ENCODE measurements at regions not wholly inside any gene's neighbourhood (a gene's known extent, or its start where the extent isn't known, plus 50 kb on each side); places are given as distances from the start of the nearest gene placed in this dataset.

- Mint-ChIP-seq H3K36me3 (ENCODE audit: low read depth) (no peaks in the 10 kb centered on the region), H3K27me3 (no peaks in the 10 kb centered on the region), H3K27ac (no peak overlapping the region), H3K4me1 (no peaks in the 10 kb centered on the region), H3K4me3 (no peak overlapping the region), H3K9me3 (peaks cover 24% of the 10 kb centered on the region)
- intact Hi-C loops (cut with micrococcal nuclease), result no loop called here
- DNase-seq, result no peak
These were observed 158.3 kb upstream of the PRKD1 start for GRCh38 chr14:30085943-30086342.

- intact Hi-C loops (cut with micrococcal nuclease), result no loop called here
- no peaks in the 10 kb centered on the region for H3K4me1 Mint-ChIP-seq
- H3K36me3 Mint-ChIP-seq (ENCODE audit: low read depth), result no peaks in the 10 kb centered on the region
- no peak for DNase-seq
- H3K4me3 Mint-ChIP-seq, result no peak overlapping the region
- no peak overlapping the region for H3K27ac Mint-ChIP-seq
- H3K9me3 Mint-ChIP-seq, result peaks cover 30% of the 10 kb centered on the region
- no peaks in the 10 kb centered on the region for H3K27me3 Mint-ChIP-seq
These were observed 161.0 kb upstream of the PRKD1 start for GRCh38 chr14:30088620-30089019.

GRCh38 chr14:30108975-30109700 is 181.5 kb upstream of the PRKD1 start:
- H3K4me1 Mint-ChIP-seq, result no peaks in the 10 kb centered on the region
- no peaks in the 10 kb centered on the region for H3K36me3 Mint-ChIP-seq (ENCODE audit: low read depth)
- peaks cover 4% of the 10 kb centered on the region for H3K9me3 Mint-ChIP-seq
- no peaks in the 10 kb centered on the region for H3K27me3 Mint-ChIP-seq
- DNase-seq, result no peak
- H3K4me3 Mint-ChIP-seq, result no peak overlapping the region
- intact Hi-C loops (cut with micrococcal nuclease), result no loop called here
- H3K27ac Mint-ChIP-seq, result no peak overlapping the region

- no peak for DNase-seq
- Mint-ChIP-seq H3K4me1 (no peaks in the 10 kb centered on the region), H3K27ac (no peak overlapping the region), H3K27me3 (no peaks in the 10 kb centered on the region), H3K9me3 (no peaks in the 10 kb centered on the region), H3K4me3 (no peak overlapping the region), H3K36me3 (ENCODE audit: low read depth) (no peaks in the 10 kb centered on the region)
- intact Hi-C loops (cut with micrococcal nuclease), result no loop called here
These were observed 186.4 kb upstream of the PRKD1 start for GRCh38 chr14:30114051-30114450.

GRCh38 chr14:30115756-30116155 is 188.1 kb upstream of the PRKD1 start:
- Mint-ChIP-seq H3K9me3 (no peaks in the 10 kb centered on the region), H3K4me1 (no peaks in the 10 kb centered on the region), H3K27ac (no peak overlapping the region), H3K36me3 (ENCODE audit: low read depth) (no peaks in the 10 kb centered on the region), H3K27me3 (no peaks in the 10 kb centered on the region), H3K4me3 (no peak overlapping the region)
- no peak for DNase-seq
- intact Hi-C loops (cut with micrococcal nuclease), result no loop called here

- Mint-ChIP-seq H3K27ac (no peak overlapping the region), H3K27me3 (no peaks in the 10 kb centered on the region), H3K9me3 (no peaks in the 10 kb centered on the region), H3K4me3 (no peak overlapping the region), H3K4me1 (no peaks in the 10 kb centered on the region), H3K36me3 (ENCODE audit: low read depth) (no peaks in the 10 kb centered on the region)
- DNase-seq, result no peak
- intact Hi-C loops (cut with micrococcal nuclease), result no loop called here
These were observed 191.5 kb upstream of the PRKD1 start for GRCh38 chr14:30118992-30119640.

- DNase-seq, result no peak
- no peaks in the 10 kb centered on the region for H3K36me3 Mint-ChIP-seq (ENCODE audit: low read depth)
- no peaks in the 10 kb centered on the region for H3K27me3 Mint-ChIP-seq
- H3K27ac Mint-ChIP-seq, result no peak overlapping the region
- peaks cover 4% of the 10 kb centered on the region for H3K9me3 Mint-ChIP-seq
- intact Hi-C loops (cut with micrococcal nuclease), result no loop called here
- no peaks in the 10 kb centered on the region for H3K4me1 Mint-ChIP-seq
- no peak overlapping the region for H3K4me3 Mint-ChIP-seq
These were observed 197.8 kb upstream of the PRKD1 start for GRCh38 chr14:30125322-30125979.

GRCh38 chr14:30129807-30130206 is 202.2 kb upstream of the PRKD1 start:
- Mint-ChIP-seq H3K4me3 (no peak overlapping the region), H3K4me1 (no peaks in the 10 kb centered on the region), H3K27me3 (no peaks in the 10 kb centered on the region), H3K9me3 (peaks cover 4% of the 10 kb centered on the region), H3K36me3 (ENCODE audit: low read depth) (no peaks in the 10 kb centered on the region), H3K27ac (no peak overlapping the region)
- no peak for DNase-seq
- intact Hi-C loops (cut with micrococcal nuclease), result no loop called here

- Mint-ChIP-seq H3K27me3 (no peaks in the 10 kb centered on the region), H3K9me3 (peaks cover 4% of the 10 kb centered on the region), H3K36me3 (ENCODE audit: low read depth) (no peaks in the 10 kb centered on the region), H3K4me3 (no peak overlapping the region), H3K4me1 (no peaks in the 10 kb centered on the region), H3K27ac (no peak overlapping the region)
- DNase-seq, result no peak
- intact Hi-C loops (cut with micrococcal nuclease), result no loop called here
These were observed 204.0 kb upstream of the PRKD1 start for GRCh38 chr14:30131581-30132097.

GRCh38 chr14:30132196-30132595 is 204.5 kb upstream of the PRKD1 start:
- Mint-ChIP-seq H3K4me1 (no peaks in the 10 kb centered on the region), H3K27ac (no peak overlapping the region), H3K4me3 (no peak overlapping the region), H3K36me3 (ENCODE audit: low read depth) (no peaks in the 10 kb centered on the region), H3K9me3 (peaks cover 4% of the 10 kb centered on the region), H3K27me3 (no peaks in the 10 kb centered on the region)
- DNase-seq, result no peak
- intact Hi-C loops (cut with micrococcal nuclease), result no loop called here

GRCh38 chr14:30134936-30135335 is 207.3 kb upstream of the PRKD1 start:
- no peak overlapping the region for H3K4me3 Mint-ChIP-seq
- DNase-seq, result no peak
- no peaks in the 10 kb centered on the region for H3K27me3 Mint-ChIP-seq
- no peaks in the 10 kb centered on the region for H3K9me3 Mint-ChIP-seq
- intact Hi-C loops (cut with micrococcal nuclease), result no loop called here
- H3K36me3 Mint-ChIP-seq (ENCODE audit: low read depth), result no peaks in the 10 kb centered on the region
- no peak overlapping the region for H3K27ac Mint-ChIP-seq
- H3K4me1 Mint-ChIP-seq, result no peaks in the 10 kb centered on the region

GRCh38 chr14:30138567-30138966 is 210.9 kb upstream of the PRKD1 start:
- no peaks in the 10 kb centered on the region for H3K4me1 Mint-ChIP-seq
- no peaks in the 10 kb centered on the region for H3K36me3 Mint-ChIP-seq (ENCODE audit: low read depth)
- DNase-seq, result no peak
- intact Hi-C loops (cut with micrococcal nuclease), result no loop called here
- H3K27me3 Mint-ChIP-seq, result no peaks in the 10 kb centered on the region
- no peaks in the 10 kb centered on the region for H3K9me3 Mint-ChIP-seq
- H3K27ac Mint-ChIP-seq, result no peak overlapping the region
- H3K4me3 Mint-ChIP-seq, result no peak overlapping the region

- no peak overlapping the region for H3K4me3 Mint-ChIP-seq
- no peaks in the 10 kb centered on the region for H3K4me1 Mint-ChIP-seq
- H3K27ac Mint-ChIP-seq, result no peak overlapping the region
- no peaks in the 10 kb centered on the region for H3K27me3 Mint-ChIP-seq
- intact Hi-C loops (cut with micrococcal nuclease), result no loop called here
- peaks cover 13% of the 10 kb centered on the region for H3K9me3 Mint-ChIP-seq
- no peaks in the 10 kb centered on the region for H3K36me3 Mint-ChIP-seq (ENCODE audit: low read depth)
- no peak for DNase-seq
These were observed 214.6 kb upstream of the PRKD1 start for GRCh38 chr14:30142216-30142615.

GRCh38 chr14:30143627-30144026 is 216.0 kb upstream of the PRKD1 start:
- no peaks in the 10 kb centered on the region for H3K27me3 Mint-ChIP-seq
- no peaks in the 10 kb centered on the region for H3K4me1 Mint-ChIP-seq
- peaks cover 21% of the 10 kb centered on the region for H3K9me3 Mint-ChIP-seq
- DNase-seq, result no peak
- H3K4me3 Mint-ChIP-seq, result no peak overlapping the region
- intact Hi-C loops (cut with micrococcal nuclease), result no loop called here
- H3K36me3 Mint-ChIP-seq (ENCODE audit: low read depth), result no peaks in the 10 kb centered on the region
- no peak overlapping the region for H3K27ac Mint-ChIP-seq
